CD4-positive, alpha-beta T cell treated with Interferon gamma for 1 hour (primary cell): ENCODE measurements at regions not wholly inside any gene's neighbourhood (a gene's known extent, or its start where the extent isn't known, plus 50 kb on each side); places are given as distances from the start of the nearest gene placed in this dataset.
"Not testable (repeated sequence)": the region's sequence is repeated elsewhere in the genome, so short reads cannot be mapped to it uniquely, and the experiment has no call there.

Source experiments
- DNase-seq: peaks from one replicate; pipeline ENCODE4 v3.0.0-alpha.2; 2020

DNA sequence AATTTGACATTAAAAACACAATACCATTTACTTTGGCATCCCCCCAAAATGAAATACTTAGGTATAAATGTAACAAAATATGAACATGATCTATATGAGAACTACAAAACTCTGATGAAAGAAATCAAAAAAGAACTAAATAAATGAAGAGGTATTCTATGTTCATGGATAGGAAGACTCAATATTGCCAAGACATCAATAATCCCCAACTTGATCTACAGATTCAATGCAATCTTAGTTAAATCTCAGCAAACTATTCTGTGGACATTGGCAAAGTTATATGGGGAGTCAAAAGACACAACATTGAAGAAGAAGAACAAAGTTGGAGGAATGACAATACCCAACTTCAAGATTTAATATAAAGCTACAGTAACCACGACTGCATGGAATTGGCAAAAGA, 145.2 kb upstream of the HEY2 start:
- no peak for DNase-seq

DNA sequence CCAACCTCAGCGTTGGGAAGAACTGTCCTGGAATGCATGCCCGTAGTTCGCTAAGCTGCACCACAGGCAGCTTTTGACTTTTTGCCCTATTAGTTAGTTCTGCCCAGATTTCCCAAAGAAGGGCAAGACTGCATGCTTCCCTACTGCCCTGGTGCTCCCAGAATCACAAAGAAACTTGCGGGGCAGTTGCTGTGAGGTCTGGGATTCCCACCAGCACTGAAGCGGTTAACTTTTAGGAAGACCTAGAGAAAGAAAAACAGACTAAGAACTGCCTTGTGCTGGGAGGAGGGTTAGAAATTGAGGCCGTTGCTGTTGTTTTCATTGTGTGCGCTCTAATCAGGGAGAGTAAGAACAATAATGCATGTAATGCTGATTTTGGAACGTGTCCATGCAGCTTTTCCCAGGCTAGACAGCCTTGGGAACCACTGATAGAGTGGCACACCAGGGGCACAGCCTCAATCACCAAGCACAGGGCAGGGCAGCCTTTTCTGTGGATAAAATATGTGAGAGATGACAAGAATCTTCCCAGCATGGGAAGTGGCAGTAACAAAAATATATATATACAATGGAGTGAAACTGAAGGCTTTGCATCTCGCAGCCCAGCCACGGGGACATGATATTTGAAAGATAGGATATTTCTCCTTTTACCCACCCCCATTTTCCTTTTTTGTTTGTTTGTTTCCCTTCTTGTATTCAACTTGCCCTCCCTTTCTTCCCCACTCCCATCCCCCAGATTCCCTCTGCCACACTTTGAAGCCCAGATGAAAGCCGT, 137.7 kb upstream of the HEY2 start:
- no peak for DNase-seq

DNA sequence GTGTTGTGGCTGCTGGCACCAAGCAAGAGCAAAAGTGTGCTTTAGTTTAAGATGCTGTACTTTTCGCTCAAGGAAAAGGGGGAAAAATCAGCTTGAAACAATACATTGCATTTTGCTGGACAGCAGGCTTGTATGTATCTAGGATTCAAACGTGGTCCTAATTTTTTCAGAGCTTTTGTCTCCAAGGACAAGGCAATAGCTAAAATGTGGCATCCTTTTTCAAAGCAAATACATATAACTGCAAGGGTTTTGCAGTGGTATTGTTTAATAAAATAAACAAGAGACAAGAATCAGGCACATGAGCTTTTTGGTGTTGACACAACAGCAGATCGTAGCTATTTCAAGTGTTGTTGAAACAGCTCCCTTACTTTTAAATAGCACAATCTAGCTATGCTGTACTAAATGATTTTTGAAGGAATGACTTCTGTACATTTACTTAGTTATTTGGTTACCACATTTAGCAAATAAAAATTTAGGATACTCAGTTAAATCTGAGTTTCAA, 137.0 kb upstream of the HEY2 start:
- no peak for DNase-seq

DNA sequence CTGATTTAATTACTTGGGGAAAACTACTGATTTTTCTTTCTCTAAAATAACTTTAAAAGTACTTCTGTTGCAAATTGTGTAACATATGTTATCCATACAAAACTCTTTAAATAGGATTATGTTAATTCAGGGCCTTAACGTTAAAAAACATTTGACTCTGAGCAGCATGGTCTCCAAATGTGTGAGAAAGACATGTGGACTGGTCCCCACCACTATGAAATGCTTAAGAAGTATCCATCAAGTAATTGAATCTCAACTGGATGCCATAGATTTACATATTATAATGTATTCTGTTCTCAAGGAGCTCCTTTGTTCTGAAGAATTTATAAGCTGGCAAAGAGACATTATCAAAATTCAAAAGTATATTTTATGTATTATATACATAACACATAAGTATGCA, 130.8 kb upstream of the HEY2 start:
- DNase-seq: no peak

DNA sequence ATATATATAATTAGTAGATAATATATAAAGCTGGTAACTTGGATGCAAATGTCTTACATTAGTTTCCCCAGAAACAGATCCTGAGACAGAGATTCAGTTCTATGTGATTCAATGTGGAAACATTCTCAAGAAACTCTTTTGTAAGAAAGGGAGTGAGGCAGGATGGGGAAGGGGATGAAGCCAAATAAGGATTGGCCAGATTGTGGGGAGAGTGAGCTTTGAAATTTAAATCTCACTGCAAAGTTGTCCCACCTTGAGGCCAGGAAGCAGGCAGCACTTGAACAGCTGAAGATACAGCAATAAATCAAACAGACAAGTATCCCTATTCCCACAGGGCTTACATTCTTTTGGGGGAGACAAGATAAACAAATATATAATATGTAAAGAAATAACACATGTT, 126.3 kb upstream of the HEY2 start:
- no peak for DNase-seq

DNA sequence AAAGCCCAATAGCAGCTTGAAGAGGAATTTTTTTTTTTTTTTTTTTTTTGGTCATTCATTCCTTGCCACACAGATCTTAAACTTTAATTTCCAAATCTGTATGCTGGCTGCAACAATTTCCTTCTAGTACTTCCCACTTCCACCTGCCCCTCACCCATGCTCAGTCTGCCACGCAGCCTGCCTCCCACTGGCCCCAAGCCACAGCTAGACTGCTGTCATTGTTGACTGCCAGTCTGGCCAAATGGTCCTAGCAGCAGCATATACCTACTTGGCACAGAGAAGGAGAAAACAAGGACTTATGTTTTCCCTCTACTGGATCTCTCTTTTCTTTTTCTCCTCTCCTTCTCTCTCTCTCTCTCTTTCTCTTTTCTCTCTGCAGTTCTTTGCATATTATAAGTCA, 118.3 kb upstream of the HEY2 start:
- no peak for DNase-seq

DNA sequence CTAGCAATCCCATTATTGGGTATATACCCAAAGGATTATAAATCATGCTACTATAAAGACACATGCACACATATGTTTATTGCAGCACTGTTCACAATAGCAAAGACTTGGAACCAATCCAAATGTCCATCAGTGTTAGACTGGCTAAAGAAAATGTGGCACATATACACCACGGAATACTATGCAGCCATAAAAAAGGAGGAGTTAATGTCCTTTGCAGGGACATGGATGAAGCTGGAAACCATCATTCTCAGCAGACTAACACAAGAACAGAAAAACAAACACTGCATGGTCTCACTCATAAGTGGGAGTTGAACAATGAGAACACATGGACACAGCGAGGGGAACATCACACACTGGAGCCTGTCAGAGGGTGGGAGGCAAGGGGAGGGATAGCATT, 113.4 kb upstream of the HEY2 start:
- not testable (repeated sequence) for DNase-seq

DNA sequence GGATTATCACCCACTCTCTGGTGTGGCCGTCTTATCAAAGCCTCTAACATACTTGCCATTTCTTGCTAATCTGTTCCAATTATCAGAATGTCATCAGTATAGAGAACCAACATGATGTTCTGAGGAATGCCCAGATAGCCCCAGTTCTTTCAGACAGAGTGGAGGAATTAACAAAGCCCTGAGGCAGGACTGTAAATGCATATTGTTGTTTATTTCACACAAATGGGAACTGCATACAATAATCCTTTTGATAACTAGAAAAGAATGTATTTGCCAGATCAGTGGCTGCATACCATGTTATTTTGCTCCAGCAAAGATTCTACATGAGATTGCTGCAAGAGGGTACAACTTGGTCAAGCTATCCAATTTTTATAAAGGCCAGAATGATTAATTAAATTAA, 112.8 kb upstream of the HEY2 start:
- no peak for DNase-seq

DNA sequence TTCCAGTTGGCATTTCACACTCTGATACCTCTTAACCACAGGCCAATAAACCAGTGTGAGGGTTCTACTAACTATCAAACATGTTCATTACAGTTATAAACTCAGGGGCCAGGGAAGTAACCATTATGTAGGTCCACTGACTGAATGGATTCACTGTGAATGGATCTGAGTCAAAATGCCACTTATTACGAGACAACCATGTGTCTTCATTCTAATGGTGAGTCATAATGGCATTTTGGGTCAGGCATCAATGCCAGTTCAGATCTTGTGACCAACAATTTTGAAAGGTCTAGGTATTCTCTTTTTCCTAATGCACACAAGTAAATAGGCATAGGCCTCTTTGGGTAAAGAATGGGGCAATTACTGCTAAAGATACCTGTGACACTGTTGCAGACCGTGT, 112.2 kb upstream of the HEY2 start:
- DNase-seq: no peak

DNA sequence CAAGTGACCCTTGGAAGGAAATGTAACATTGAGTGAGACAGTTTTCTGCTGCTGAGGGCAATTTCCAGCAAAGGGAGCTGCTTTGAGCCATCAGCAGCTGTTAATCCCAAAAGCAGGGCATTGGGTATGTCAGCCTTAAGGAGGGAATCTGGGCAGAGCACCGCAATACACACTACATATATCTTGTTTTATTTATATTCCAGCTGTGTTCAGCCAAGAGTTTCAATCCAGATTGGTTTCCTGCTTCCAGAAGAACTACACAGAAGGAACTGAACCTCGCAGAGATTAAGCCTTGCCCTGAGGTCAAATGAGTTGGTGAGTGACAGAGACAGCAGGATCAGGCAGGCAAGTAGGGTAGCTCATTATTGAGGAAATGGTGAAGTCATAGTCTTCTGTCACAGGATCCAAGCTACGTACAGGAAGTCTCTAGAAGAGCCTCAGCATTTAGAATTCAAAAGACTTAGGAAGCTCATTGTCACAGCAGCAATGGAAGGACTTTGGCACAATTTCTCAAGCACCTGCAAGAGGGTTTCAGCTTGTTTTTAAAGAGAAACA, 109.9 kb upstream of the HEY2 start:
- no peak for DNase-seq

DNA sequence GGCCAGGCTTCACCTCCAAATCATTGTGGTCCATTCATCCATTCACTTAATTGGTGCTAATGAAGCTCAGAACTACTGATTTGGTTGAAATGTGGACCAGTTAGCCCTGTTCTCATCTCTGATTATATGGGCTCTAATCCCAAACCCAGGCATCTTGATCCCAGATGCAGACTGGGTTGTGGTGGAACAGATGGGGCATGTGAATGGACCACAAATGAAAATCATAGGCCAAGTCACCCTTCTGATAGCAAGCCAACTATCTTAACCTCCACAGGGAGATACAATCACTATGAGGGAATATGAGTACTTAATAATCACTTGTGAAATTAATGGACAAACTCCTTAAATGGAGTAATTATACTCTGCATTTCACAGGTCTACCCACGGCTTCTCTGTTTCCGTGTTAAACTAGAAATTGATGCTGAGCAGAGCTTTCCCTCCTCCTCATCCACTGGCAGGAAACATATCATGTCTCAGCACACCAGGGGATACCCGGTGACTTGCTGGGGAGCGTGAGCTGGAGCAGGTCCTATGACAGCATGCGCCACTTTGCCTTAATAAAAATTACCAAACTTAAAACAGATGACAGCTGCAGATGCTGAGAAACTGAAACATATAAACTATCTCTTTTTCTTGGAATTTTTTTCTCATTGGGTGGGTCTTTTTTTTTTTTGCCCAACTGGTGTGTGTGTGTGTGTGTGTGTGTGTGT, 108.8 kb upstream of the HEY2 start:
- no peak for DNase-seq

DNA sequence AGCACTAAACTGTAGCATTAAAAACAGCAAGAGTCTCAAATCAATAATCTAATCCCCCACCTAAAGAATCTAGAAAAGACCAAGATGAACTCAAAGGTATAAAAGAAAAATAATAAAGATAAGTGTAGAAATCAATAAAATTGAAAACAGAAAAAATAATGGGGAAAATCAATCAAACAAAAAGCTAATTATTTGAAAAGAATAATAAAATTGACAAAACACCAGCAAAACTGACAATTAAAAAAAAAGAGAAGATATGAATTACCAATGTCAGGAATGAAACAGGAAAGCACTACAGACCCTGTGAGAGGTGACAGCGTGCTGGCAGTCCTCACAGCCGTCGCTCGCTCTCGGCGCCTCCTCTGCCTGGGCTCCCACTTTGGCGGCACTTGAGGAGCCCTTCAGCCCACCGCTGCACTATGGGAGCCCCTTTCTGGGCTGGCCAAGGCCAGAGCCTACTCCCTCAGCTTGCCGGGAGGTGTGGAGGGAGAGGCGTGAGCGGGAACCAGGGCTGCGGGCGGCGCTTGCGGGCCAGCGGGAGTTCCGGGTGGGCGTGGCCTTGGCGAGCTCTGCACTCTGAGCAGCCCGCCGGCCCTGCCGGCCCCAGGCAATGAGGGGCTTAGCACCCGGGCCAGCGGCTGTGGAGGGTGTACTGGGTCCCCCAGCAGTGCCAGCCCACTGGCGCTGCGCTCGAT, 105.3 kb upstream of the HEY2 start:
- not testable (repeated sequence) for DNase-seq

DNA sequence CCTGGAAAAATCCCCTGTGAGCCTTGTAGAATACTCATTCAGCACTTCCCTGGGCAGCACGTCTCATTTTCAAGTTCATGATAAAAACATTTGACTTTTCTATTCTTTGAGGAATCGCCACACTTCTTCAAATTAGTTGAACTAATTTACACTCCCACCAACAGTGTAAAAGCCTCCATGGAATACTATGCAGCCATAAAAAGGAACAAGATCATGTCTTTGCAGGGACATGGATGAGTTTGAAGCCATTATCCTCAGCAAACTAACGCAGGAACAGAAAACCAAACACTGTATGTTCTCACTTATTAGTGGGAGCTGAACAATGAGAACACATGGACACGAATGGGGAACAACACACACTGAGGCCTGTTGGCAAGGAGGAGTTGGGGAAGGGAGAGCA, 102.0 kb upstream of the HEY2 start:
- no peak for DNase-seq

DNA sequence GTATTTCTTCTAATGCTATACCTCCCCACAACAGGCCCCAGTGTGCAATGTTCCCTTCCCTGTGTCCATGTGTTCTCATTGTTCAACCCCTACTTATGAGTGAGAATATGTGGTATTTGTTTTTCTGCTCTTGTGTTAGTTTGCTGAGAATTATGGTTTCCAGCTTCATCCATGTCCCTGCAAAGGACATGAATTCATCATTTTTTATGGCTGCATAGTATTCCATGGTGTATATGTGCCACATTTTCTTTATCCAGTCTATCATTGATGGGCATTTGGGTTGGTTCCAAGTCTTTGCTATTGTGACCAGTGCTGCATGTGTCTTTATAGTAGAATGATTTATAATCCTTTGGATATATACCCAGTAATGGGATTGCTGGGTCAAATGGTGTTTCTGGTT, 95.7 kb upstream of the HEY2 start:
- not testable (repeated sequence) for DNase-seq

DNA sequence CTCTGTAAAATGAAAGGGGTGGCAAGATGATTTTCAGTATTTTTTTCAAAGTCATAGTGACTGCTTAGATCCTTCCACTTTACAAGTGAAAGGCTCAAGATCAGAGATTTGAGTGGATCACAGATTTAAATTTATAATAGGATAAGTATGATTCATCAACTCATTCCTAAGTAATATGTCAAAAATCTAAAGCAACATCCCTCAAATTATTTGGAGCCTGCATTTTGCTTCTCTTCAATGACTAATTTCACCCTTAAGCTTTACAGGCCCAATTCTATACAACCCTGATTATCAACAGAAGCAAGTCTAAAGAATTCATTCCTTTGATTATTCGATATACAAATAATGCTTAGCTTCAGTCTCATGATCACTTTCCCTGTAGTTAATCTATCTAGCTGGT, 93.9 kb upstream of the HEY2 start:
- DNase-seq: no peak

DNA sequence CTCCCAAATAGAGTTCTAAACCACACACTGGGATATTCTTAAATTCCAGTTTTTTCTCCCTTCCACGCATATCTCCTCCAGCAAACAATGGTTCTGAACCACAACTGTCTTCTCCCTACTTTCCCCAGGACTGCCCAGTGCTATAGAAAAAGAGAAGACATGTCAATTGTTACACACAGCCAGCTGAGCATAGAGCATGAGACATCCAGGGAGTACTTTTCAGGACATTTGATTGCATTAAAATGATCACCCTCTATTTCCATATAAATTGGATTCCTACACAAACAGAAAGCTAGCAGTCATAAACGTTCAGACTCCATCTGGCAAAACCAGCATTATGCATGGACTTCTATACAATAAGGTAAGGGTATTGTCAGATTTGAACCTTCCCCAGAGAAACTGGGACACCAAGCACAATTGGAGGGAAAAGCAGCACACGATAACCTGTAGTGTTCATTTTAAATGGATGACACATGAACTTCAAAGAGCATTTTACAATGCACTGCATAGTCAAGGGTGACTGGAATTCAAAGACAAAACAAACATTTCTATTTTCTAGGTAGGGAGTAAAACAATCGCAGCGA, 93.1 kb upstream of the HEY2 start:
- no peak for DNase-seq

DNA sequence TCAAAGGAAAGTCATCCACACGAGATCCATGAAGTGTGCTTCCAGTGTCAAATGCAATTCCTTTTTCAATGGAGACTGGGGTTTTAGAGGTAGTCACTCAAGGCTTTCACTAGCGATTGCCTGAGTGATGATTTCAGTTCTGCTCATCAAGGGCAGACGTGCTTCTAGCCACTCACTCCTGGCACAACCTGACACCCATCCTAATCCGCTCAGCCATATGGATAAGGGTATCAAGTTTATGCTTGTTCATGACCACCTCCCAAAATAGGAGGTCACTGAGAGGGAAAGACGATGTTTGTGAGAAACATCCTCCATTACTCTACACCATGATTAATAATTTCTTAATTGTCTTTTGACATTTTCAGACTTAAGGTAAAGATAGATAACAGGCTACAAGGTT, 91.3 kb upstream of the HEY2 start:
- DNase-seq: no peak

DNA sequence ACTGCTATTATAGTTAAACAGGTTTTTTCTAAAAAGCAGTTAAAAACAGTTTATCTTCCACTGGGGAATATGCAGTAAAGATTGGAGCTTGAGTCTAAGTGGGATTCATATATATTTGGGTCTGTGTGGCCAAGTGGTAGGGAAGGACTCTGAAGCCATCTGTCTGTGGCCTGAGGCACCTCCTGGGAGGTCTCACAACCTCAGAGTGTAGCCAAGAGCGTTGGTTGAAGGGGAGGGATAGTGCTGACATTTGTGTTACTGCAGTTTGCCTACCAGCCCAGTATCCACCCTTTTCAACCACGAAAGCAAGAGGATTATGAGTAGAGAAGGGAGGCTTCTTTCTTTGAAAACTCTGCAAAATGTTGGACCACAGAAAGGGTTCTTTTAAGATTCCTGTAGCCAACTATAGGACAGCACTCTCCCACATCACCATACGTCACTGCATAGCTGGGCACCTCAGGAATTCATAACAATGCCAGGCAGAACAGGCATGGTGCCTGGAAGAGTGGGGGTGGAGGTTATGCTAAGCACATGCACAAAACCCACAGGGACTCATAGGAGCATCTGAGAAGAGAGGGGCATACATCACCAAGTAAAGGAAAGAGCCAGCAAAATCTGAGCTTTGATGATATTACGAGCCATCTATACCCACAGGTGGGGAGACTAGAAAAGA, 90.5 kb upstream of the HEY2 start:
- DNase-seq: no peak

DNA sequence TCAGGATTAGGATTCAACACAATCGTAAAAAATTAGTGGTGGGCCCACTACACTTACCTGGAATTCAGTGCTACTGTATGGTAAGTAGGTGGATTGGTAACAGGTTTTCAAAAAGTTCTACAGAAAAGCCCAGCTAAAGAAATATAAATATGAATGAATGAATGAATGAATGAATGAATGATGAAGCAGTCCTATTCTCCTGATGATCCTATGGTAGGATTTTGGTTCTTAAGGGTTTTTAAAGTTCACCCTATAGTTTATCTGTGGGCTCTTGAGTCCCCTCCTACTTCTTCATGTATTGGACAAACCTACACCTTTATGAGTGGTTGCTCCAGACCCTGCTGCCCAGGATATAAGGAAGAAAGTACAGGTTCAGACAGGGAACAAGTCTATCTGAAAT, 89.5 kb upstream of the HEY2 start:
- DNase-seq: no peak

DNA sequence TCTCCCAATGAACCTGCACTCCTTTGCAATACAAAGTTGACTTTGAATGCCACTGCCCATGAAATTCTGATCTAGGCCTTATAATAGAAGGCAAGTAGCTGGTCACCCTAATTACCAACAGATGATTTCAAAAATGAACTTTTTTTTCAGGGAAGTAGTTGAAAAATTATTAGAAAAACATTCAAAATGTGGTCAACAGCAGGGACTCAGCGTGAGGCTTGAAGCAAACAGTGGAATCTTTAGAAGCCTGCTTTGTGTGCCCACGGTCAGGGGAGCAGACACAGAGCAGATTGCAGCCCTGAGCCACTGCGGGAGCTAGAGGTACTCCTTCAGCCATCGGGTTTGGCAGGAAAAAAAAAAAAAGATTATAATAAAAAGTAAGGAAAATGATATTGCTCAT, 87.1 kb upstream of the HEY2 start:
- DNase-seq: no peak

DNA sequence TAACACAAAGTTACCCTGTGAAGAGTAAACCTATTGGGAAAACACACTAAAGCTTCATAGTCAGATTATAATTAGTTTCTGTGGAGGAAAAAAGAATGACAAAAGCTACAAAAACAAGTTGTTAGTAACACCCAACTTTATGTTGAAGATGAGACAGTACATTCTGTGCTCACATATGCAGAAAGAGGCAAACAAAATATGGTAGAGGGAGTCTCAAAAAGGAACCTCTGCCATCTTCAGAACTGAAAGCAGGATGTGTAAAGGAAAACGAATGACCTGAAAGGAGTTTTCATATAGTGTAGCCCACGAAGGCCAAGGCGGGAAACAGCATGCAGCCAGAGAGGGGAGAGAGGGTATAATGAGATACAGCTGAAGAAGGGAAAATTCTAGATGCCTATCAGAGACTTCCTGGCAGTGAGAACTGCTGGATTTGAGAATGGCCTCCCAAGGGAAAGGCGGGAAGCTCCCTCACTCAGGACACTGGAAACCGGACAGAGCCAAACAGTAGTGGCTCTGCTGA, 84.1 kb upstream of the HEY2 start:
- DNase-seq: no peak

DNA sequence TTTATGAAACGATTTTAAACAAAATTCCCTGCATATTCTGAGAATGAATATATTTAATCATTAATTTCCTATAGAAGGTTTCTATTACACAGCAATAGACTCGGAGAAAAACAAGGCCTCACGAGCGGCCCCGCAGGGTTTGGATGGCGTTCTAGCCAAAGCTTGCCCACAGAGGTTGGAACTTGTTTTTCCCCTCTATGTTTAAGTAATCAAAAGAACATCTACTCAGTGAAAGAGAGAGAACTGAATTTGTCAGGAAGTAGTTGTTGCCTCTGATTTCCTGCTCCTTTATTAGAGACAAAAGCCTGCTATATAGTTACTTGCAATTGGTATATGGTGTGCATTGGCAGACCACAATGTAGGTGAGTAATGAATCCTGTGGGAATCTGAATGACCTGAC, 82.1 kb upstream of the HEY2 start:
- no peak for DNase-seq
